DND-41 (cell line): ENCODE measurements at regions not wholly inside any gene's neighbourhood (a gene's known extent, or its start where the extent isn't known, plus 50 kb on each side); places are given as distances from the start of the nearest gene placed in this dataset.

Experiments
- ATAC-seq: fragments of 200-7000 bp; cut with Tn5 transposase; 3 replicates; pipeline ENCODE4 v1.9.1; 2021; ENCODE audit warnings: low read depth; ENCODE audit not compliant: insufficient read depth
- DNase-seq: peaks from one replicate; pipeline ENCODE4 v3.0.0-alpha.2; 2020
- H2AFZ ChIP-seq: 2 replicates; pipeline ENCODE4 v1.6.0; 2012; ENCODE audit warnings: low read depth, low read length
- H3K27ac ChIP-seq: 2 replicates; pipeline ENCODE4 v1.5.1; 2012; ENCODE audit warnings: low read length, inconsistent platforms
- H3K27me3 ChIP-seq: fragments of 200-600 bp; sonication (generic); 2 replicates; pipeline ENCODE4 v1.6.0; 2012; ENCODE audit warnings: low read length, mild to moderate bottlenecking, inconsistent platforms; ENCODE audit not compliant: insufficient read depth, poor library complexity
- H3K36me3 ChIP-seq: 2 replicates; pipeline ENCODE4 v1.5.1; 2012; ENCODE audit warnings: low read length, inconsistent platforms; ENCODE audit not compliant: insufficient read depth
- H3K4me1 ChIP-seq: 2 replicates; pipeline ENCODE4 v1.5.1; 2012; ENCODE audit warnings: mild to moderate bottlenecking, low read length; ENCODE audit not compliant: insufficient read depth
- H3K4me2 ChIP-seq: 2 replicates; pipeline ENCODE4 v1.6.0; 2012; ENCODE audit warnings: mild to moderate bottlenecking, moderate library complexity, low read length, inconsistent platforms; ENCODE audit not compliant: insufficient read depth
- H3K4me3 ChIP-seq, 2 experiments: fragments of 200-600 bp in 1 of 2; shearing (Covaris generic) in 1 of 2; 2 replicates each; pipeline ENCODE4 v1.5.1; 2012 to 2016; ENCODE audit warnings: inconsistent platforms in 2 of 2, low read length in 2 of 2, mild to moderate bottlenecking in 2 of 2, low read depth in 1 of 2, moderate library complexity in 1 of 2
- H3K79me2 ChIP-seq: 2 replicates; pipeline ENCODE4 v1.6.0; 2012; ENCODE audit warnings: low read length, inconsistent platforms; ENCODE audit not compliant: insufficient read depth
- H3K9ac ChIP-seq: 2 replicates; pipeline ENCODE4 v1.6.0; 2012; ENCODE audit warnings: low read depth, mild to moderate bottlenecking, inconsistent platforms, low read length, moderate library complexity
- H3K9me3 ChIP-seq: 2 replicates; pipeline ENCODE4 v1.5.1; 2012; ENCODE audit warnings: low read length, moderate library complexity, mild to moderate bottlenecking, inconsistent platforms; ENCODE audit not compliant: insufficient read depth, severe bottlenecking
- H4K20me1 ChIP-seq: 2 replicates; pipeline ENCODE4 v1.6.0; 2012; ENCODE audit warnings: low read length; ENCODE audit not compliant: insufficient read depth
- EZH2 ChIP-seq: IDR thresholded peaks from 3 replicates; pipeline ENCODE4 v1.6.1; 2012; ENCODE audit warnings: borderline replicate concordance, low read depth, mild to moderate bottlenecking, moderate library complexity, low read length, inconsistent platforms; ENCODE audit not compliant: severe bottlenecking
- TF ChIP-seq, protein P1 (sequence below): IDR thresholded peaks from 2 replicates; pipeline ENCODE4 v1.5.1; 2012; ENCODE audit warnings: borderline replicate concordance, low read length, moderate library complexity, mild to moderate bottlenecking; ENCODE audit not compliant: poor library complexity, severe bottlenecking; ENCODE audit errors: extremely low read depth

DNA sequence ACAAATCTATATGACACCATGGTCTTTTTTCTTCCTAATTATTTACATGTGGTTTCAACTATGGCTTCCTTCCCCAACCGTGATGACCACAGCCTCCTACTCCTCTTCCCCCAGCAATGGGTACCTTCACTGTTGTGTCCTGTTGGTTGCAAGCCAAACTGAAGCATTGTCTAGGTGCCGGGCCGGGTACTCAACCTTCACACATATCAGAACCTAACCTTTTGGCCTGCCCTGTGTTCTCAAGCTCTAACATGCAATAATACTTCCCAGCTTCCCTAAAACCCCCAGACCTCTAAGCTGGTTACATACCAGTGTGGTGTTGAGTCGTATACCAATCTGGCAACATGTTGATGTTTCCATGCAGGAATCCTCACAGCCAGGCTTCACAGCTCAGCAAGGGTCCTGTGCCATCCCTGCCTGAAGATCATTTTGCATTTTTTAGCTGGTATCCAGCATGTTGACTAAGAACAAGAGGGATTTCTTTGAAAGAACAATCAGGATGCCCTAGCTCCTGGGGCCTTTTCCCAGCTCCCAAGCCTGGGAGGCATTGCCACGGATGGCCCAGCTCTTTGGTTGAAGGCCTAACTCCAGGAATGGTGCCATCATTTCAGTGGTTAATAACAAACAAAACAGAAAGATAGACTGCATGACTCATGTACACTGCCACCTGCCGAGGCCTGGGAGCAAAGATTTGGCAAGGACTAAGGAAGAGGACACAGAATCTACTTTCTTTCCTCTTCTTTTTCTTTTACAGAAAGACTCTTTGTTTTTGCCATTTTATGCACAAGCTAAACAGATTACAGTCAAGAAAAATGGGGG lies 373.7 kb upstream of the SALL1 start:
- Histone ChIP-seq H3K27me3 (no peaks in the 10 kb centered on the region), H3K27ac (no peak overlapping the region), H4K20me1 (no peaks in the 10 kb centered on the region), H2AFZ (no peak overlapping the region), H3K79me2 (no peaks in the 10 kb centered on the region), H3K36me3 (no peaks in the 10 kb centered on the region), H3K4me1 (no peaks in the 10 kb centered on the region), H3K4me2 (no peak overlapping the region), H3K9me3 (no peaks in the 10 kb centered on the region), H3K4me3 (no peak overlapping the region), H3K9ac (no peak overlapping the region)
- no peak for ATAC-seq
- DNase-seq = no peak
- TF ChIP-seq, protein P1, sequence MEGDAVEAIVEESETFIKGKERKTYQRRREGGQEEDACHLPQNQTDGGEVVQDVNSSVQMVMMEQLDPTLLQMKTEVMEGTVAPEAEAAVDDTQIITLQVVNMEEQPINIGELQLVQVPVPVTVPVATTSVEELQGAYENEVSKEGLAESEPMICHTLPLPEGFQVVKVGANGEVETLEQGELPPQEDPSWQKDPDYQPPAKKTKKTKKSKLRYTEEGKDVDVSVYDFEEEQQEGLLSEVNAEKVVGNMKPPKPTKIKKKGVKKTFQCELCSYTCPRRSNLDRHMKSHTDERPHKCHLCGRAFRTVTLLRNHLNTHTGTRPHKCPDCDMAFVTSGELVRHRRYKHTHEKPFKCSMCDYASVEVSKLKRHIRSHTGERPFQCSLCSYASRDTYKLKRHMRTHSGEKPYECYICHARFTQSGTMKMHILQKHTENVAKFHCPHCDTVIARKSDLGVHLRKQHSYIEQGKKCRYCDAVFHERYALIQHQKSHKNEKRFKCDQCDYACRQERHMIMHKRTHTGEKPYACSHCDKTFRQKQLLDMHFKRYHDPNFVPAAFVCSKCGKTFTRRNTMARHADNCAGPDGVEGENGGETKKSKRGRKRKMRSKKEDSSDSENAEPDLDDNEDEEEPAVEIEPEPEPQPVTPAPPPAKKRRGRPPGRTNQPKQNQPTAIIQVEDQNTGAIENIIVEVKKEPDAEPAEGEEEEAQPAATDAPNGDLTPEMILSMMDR = no peak
- TF ChIP-seq EZH2 = no peak

GRCh38 chr16:51524070-51524469 lies 373.0 kb upstream of the SALL1 start:
- no peaks in the 10 kb centered on the region for H3K27me3 ChIP-seq
- no peaks in the 10 kb centered on the region for H4K20me1 ChIP-seq
- ATAC-seq (no peak), DNase-seq (no peak)
- H3K4me3 ChIP-seq = no peak overlapping the region
- no peak overlapping the region for H3K27ac ChIP-seq
- H3K9ac ChIP-seq = no peak overlapping the region
- TF ChIP-seq, protein P1 = no peak
- no peak for TF ChIP-seq EZH2
- no peaks in the 10 kb centered on the region for H3K79me2 ChIP-seq
- no peak overlapping the region for H3K4me2 ChIP-seq
- no peaks in the 10 kb centered on the region for H3K36me3 ChIP-seq
- no peaks in the 10 kb centered on the region for H3K9me3 ChIP-seq
- no peak overlapping the region for H2AFZ ChIP-seq
- H3K4me1 ChIP-seq = no peaks in the 10 kb centered on the region

DNA sequence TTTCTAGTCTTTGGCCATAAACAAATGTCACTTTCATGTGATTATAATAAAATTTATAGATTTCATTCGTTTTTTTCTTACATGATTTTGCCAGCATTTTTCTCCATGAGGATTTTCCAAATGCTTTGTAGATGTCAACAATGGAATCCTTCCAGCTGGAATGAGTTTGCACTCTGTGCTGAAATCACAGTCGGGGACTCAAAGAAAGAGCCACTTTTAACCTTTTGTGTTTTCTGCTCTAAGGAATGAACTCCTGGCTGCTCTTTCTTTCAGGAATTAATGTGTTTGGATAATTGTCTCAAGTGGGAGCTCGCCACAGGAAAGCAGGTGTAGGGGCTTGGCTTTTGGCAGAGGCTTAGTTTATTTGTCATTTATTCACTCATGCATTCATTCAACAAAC lies 372.3 kb upstream of the SALL1 start:
- TF ChIP-seq, protein P1 = no peak
- no peak for TF ChIP-seq EZH2
- no peak for DNase-seq

More for the DNA sequence above, 372.3 kb upstream of the SALL1 start:
- ATAC-seq = no peak
- Histone ChIP-seq H3K4me3 (no peak overlapping the region), H3K4me2 (no peak overlapping the region), H3K9ac (no peak overlapping the region), H3K9me3 (no peaks in the 10 kb centered on the region), H3K79me2 (no peaks in the 10 kb centered on the region), H3K4me1 (no peaks in the 10 kb centered on the region), H3K27me3 (no peaks in the 10 kb centered on the region), H3K27ac (no peak overlapping the region), H2AFZ (no peak overlapping the region), H4K20me1 (no peaks in the 10 kb centered on the region), H3K36me3 (no peaks in the 10 kb centered on the region)
